Activated T-cell treated with anti-CD3 and anti-CD28 coated beads, Interleukin-2, amount 50 U/mL, for 4 hours (primary cell): ENCODE measurements at regions not wholly inside any gene's neighbourhood (a gene's known extent, or its start where the extent isn't known, plus 50 kb on each side); places are given as distances from the start of the nearest gene placed in this dataset.
"Not testable (repeated sequence)": the region's sequence is repeated elsewhere in the genome, so short reads cannot be mapped to it uniquely, and the experiment has no call there.

Experiments
- ATAC-seq, 2 donors: fragments of 200-7000 bp; cut with Tn5 transposase; one replicate each; pipeline ENCODE4 v1.10.0; 2021
- DNase-seq: peaks from one replicate; pipeline ENCODE4 v3.0.0-alpha.2; 2020
- H3K27me3 Mint-ChIP-seq: one replicate; pipeline ENCODE4 v1.8.0; 2021; ENCODE audit warnings: low read depth, mixed read lengths
- H3K36me3 Mint-ChIP-seq: one replicate; pipeline ENCODE4 v1.8.0; 2022; ENCODE audit warnings: mixed read lengths; ENCODE audit not compliant: insufficient read depth
- H3K4me1 Mint-ChIP-seq: one replicate; pipeline ENCODE4 v1.8.0; 2021; ENCODE audit warnings: low read depth, mixed read lengths
- H3K4me3 Mint-ChIP-seq: one replicate; pipeline ENCODE4 v1.8.0; 2021; ENCODE audit warnings: mild to moderate bottlenecking, moderate library complexity, mixed read lengths
- H3K9me3 Mint-ChIP-seq: one replicate; pipeline ENCODE4 v1.8.0; 2021; ENCODE audit warnings: mixed read lengths

DNA sequence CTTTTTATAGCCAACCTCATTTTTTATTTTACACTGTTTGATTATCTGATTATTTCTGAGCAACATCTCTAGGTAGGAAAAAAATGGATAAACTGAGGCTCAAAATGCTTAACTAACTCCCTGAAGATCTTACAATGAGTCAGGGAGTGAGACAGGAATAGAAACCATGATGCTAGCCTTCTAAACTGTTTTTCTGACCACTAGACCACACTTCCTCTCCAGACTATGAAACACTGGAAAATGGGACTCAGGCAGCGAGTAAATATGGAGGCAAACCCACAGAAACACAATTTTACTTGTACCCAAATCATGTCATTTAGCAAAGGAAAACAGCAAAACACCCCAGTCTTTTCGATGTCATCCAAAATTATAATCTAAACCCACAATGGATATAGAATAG is 129.9 kb upstream of the ANKH start:
- Mint-ChIP-seq H3K4me3 (no peak overlapping the region), H3K9me3 (peaks cover 9% of the 10 kb centered on the region), H3K27me3 (peaks cover 5% of the 10 kb centered on the region), H3K36me3 (no peaks in the 10 kb centered on the region), H3K4me1 (peaks cover 2% of the 10 kb centered on the region)
- DNase-seq, result no peak
- ATAC-seq, result no peak

DNA sequence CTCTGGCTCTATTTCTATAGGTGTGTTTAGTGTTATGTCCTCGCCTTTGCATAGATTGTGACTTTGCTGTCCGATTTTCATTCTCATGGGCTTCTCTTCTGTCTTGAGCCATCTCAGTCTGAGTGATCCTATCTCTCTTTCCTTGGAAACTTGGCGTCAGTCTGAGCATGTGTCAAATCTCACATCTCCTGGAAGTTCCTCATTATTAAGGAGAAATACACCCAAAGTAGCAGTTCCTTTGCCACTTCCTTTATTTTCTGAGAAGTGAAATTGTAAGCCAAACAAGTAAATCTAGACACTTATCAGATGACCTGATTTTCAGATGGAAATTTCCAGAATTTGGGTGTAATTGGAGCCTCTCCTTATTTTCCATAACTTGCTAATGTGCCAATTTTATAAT is 126.9 kb upstream of the ANKH start:
- ATAC-seq, result no peak
- Mint-ChIP-seq H3K4me1 (peaks cover 5% of the 10 kb centered on the region), H3K4me3 (no peak overlapping the region), H3K36me3 (no peaks in the 10 kb centered on the region), H3K27me3 (peaks cover 5% of the 10 kb centered on the region), H3K9me3 (peaks cover 9% of the 10 kb centered on the region)
- no peak for DNase-seq

DNA sequence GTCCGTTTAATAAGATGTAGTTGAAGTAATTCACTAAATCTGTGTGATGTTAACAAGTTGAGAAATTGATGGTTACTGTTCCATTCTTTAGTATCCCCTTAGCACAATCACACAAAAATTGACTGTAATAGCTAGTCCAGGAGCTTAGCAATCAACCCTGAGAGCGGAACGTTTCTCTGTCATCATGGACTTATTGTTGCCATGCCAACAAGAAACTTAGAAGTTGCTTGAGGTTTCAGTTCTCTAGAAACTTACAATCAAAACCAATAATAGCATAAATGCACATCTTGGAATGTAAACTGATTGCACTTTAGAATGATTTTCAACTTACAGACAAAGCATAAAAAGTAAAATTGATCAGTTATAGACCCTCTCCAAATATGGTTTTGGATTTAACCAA is 125.4 kb upstream of the ANKH start:
- Mint-ChIP-seq H3K9me3 (peaks cover 9% of the 10 kb centered on the region), H3K4me3 (no peak overlapping the region), H3K4me1 (peaks cover 20% of the 10 kb centered on the region), H3K36me3 (no peaks in the 10 kb centered on the region), H3K27me3 (peaks cover 2% of the 10 kb centered on the region)
- no peak for DNase-seq
- no peak for ATAC-seq

DNA sequence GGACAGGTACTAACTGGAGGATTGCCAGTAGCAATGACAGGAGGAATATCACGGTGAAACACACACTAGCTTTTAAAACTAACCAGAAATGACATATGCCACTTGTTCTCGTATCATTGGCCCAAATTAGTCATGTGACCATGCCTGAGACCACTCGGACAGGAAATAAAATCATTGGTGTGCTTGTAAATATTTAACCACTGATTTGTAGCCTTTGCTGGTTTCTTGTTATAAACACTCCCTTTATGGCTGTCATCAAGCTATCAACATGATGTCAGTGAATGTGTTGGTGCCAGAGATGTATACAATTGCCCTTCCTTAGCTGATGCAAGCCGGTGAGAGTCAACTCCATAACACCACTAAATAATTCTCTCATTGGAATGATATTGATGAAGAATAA is 123.7 kb upstream of the ANKH start:
- DNase-seq (no peak), ATAC-seq (no peak)
- Mint-ChIP-seq H3K27me3 (peaks cover 2% of the 10 kb centered on the region), H3K36me3 (no peaks in the 10 kb centered on the region), H3K4me1 (peaks cover 20% of the 10 kb centered on the region), H3K4me3 (no peak overlapping the region), H3K9me3 (peaks cover 9% of the 10 kb centered on the region)

DNA sequence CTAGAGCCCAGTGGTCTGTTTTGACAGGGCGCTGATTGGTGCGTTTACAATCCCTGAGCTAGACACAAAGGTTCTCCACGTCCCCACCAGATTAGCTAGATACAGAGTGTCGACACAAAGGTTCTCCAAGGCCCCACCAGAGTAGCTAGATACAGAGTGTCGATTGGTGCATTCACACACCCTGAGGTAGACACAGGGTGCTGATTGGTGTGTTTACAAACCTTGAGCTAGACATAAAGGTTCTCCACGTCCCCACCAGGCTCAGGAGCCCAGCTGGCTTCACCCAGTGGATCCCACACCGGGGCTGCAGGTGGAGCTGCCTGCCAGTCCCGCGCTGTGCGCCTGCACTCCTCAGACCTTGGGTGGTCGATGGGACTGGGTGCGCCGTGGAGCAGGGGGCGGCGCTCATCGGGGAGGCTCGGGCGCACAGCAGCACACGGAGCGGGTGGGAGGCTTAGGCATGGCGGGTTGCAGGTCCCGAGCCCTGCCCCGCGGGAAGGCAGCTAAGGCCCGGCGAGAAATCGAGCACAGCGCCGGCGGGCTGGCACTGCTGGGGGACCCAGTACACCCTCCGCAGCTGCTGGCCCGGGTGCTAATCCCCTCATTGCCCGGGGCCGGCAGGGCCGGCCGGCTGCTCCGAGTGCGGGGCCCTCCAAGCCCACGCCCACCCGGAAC is 122.0 kb upstream of the ANKH start:
- not testable (repeated sequence) for H3K36me3 Mint-ChIP-seq, H3K27me3 Mint-ChIP-seq, DNase-seq, ATAC-seq, H3K9me3 Mint-ChIP-seq
- H3K4me1 Mint-ChIP-seq, result peaks cover 20% of the 10 kb centered on the region
- peak overlapping the region; percentile 92 for H3K4me3 Mint-ChIP-seq

- peak overlapping the region; percentile 92 for H3K4me3 Mint-ChIP-seq
- not testable (repeated sequence) for H3K36me3 Mint-ChIP-seq, H3K27me3 Mint-ChIP-seq, H3K9me3 Mint-ChIP-seq
- peak; percentile 96 to 98 for ATAC-seq
- peak; percentile 50 for DNase-seq
- peaks cover 18% of the 10 kb centered on the region for H3K4me1 Mint-ChIP-seq
Measured at GRCh38 chr5:14992751-14993458, 121.3 kb upstream of the ANKH start.

GRCh38 chr5:14988223-14988622 is 116.6 kb upstream of the ANKH start:
- ATAC-seq, result no peak

DNA sequence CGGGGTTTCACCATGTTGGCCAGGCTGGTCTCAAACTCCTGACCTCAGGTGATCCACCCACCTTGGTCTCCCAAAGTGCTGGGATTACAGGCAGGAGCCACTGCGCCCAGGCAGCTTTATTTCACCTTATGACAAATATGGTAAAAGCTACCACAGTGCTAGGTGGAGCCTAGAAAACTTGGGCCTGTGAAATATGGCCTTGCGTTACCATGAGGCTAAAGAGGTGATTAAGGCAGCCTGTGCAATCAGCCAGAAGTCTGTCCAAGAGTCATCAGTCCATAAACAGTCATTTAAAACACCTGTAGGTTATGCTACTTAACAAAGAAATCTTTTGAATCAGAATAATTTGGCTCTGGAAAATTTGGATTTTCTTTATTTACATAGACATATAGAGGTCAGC is 114.8 kb upstream of the ANKH start:
- H3K36me3 Mint-ChIP-seq, result no peaks in the 10 kb centered on the region
- no peak overlapping the region for H3K4me3 Mint-ChIP-seq
- ATAC-seq (no peak), DNase-seq (no peak)
- peaks cover 22% of the 10 kb centered on the region for H3K4me1 Mint-ChIP-seq
- peaks cover 3% of the 10 kb centered on the region for H3K9me3 Mint-ChIP-seq
- no peaks in the 10 kb centered on the region for H3K27me3 Mint-ChIP-seq

More at GRCh38 chr5:14988223-14988622, 116.6 kb upstream of the ANKH start:
- peaks cover 33% of the 10 kb centered on the region for H3K4me1 Mint-ChIP-seq
- no peak for DNase-seq
- H3K4me3 Mint-ChIP-seq, result no peak overlapping the region
- no peaks in the 10 kb centered on the region for H3K27me3 Mint-ChIP-seq
- no peaks in the 10 kb centered on the region for H3K9me3 Mint-ChIP-seq
- no peaks in the 10 kb centered on the region for H3K36me3 Mint-ChIP-seq

DNA sequence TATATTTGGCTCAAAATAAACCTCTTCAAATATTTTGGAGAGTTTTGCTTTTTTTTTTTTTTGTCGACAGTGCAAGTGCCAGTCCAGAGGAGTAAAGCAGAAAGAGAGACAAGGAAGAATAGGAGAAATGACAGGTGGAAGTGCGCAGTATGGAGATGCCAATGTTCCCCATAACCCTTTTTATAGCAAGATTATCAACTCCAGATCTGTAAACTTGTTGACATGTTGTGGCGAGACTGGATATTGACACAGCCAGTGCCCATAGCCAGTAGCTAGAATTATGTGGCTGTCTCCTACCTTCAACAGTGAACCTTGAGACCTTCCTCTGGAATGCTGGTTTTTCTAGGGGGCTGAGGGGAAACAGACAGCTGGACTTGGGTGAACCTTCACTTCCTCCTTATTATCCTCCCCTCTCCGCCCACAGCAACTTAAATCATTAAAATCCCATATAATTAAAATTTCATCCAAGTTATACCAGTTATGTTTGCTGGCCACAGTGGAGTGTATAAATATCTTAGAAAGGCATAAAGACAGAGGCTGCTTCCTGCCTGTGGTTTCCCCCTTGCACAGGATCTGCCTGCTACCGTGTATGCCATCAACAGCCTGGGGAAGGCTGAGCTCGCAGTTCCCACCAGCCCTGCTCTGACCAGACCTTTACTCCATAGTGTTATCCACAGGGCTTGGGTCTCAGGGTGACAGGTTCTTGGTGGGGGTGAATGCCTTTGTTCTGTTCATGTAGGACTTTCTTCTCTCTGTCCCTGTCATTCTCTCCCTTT is 112.3 kb upstream of the ANKH start:
- Mint-ChIP-seq H3K4me3 (no peak overlapping the region), H3K36me3 (no peaks in the 10 kb centered on the region), H3K4me1 (peaks cover 22% of the 10 kb centered on the region), H3K27me3 (no peaks in the 10 kb centered on the region), H3K9me3 (peaks cover 4% of the 10 kb centered on the region)
- no peak for DNase-seq
- peak; percentile 43 to 51 for ATAC-seq

DNA sequence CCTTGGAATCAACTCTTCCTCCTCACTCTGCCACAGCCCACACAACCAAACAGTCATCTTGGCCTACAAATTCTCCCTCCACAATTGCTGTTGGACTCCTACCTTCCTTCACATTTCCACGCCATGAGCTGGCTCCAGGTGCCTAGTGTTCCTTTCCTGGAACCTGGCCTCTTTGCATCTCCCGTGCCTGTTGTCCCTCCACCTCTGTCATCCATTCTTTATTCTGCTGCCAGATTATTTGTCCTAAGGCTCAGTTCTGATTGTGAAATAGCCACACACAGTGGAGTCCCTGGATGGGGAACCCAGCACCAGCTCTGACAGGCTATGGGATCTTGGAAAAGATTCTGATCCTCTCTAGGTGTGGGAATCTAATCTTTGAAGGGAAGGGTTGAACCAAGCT is 109.1 kb upstream of the ANKH start:
- Mint-ChIP-seq H3K4me1 (peaks cover 22% of the 10 kb centered on the region), H3K27me3 (peaks cover under 1% of the 10 kb centered on the region), H3K4me3 (no peak overlapping the region), H3K36me3 (no peaks in the 10 kb centered on the region), H3K9me3 (peaks cover 4% of the 10 kb centered on the region)
- DNase-seq (no peak), ATAC-seq (no peak)

DNA sequence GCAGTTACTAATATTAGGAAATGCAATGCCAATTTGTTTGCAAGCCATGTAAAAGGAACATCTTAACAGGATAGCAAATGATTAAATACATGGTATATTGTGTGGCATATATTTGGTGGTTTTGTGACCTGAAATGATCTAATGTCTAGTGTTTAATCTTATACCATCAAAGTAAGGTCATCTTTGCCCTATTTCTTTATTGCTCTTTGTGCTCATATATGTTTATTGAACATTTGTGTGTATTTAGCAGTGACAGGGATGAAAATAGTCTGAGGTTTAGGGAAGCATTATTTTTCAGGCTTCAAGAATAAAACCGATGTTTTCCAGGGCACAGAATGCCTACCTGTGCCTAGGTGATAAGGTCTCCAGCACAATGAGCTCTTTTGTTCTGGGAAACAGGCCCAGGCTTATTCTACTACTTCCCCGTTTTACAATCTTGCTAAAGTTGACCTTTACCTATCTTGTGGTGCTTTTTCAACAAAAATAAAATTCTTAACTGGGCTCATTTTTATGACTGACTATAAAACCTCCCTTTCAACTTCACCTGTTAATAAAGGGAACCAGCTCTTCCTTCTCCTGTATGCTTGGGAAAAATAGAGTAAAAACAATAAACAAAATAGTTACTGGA is 105.6 kb upstream of the ANKH start:
- H3K9me3 Mint-ChIP-seq, result peaks cover 4% of the 10 kb centered on the region
- H3K4me1 Mint-ChIP-seq, result no peaks in the 10 kb centered on the region
- H3K4me3 Mint-ChIP-seq, result no peak overlapping the region
- H3K36me3 Mint-ChIP-seq, result no peaks in the 10 kb centered on the region
- no peak for DNase-seq
- no peak for ATAC-seq
- H3K27me3 Mint-ChIP-seq, result peaks cover 2% of the 10 kb centered on the region

DNA sequence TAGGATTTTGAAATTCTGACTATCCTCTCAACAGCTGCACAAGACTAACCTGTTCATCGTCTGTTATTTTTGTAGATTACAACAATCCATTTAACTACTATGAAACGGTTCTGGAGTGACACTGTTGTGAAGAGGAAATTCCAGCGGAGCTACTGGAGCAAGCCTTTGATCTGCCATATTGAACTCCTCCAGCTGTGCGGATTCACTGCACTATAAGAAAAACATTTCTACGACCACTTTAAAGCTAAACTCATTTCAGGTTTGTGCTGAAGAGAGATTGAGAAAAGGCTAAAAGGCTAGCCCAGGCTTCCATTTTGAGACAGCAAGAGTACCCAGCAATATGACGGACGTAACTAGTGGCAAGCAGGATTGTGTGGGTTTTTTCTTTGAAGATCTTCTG is 104.9 kb upstream of the ANKH start:
- Mint-ChIP-seq H3K36me3 (no peaks in the 10 kb centered on the region), H3K27me3 (peaks cover 2% of the 10 kb centered on the region), H3K4me3 (no peak overlapping the region), H3K4me1 (no peaks in the 10 kb centered on the region), H3K9me3 (peaks cover 1% of the 10 kb centered on the region)
- DNase-seq (no peak), ATAC-seq (no peak)

GRCh38 chr5:14971873-14972272 is 100.3 kb upstream of the ANKH start:
- ATAC-seq (no peak), DNase-seq (no peak)
- no peaks in the 10 kb centered on the region for H3K36me3 Mint-ChIP-seq
- no peaks in the 10 kb centered on the region for H3K9me3 Mint-ChIP-seq
- H3K4me3 Mint-ChIP-seq, result no peak overlapping the region
- H3K4me1 Mint-ChIP-seq, result no peaks in the 10 kb centered on the region
- peaks cover 2% of the 10 kb centered on the region for H3K27me3 Mint-ChIP-seq

GRCh38 chr5:14968796-14969195 is 97.2 kb upstream of the ANKH start:
- DNase-seq, result no peak
- Mint-ChIP-seq H3K4me3 (no peak overlapping the region), H3K4me1 (no peaks in the 10 kb centered on the region), H3K36me3 (no peaks in the 10 kb centered on the region), H3K27me3 (no peaks in the 10 kb centered on the region), H3K9me3 (no peaks in the 10 kb centered on the region)
- no peak for ATAC-seq
